GM13977 (cell line): ENCODE measurements at regions not wholly inside any gene's neighbourhood (a gene's known extent, or its start where the extent isn't known, plus 50 kb on each side); places are given as distances from the start of the nearest gene placed in this dataset.
"Not testable (repeated sequence)": the region's sequence is repeated elsewhere in the genome, so short reads cannot be mapped to it uniquely, and the experiment has no call there.

Source experiments
- DNase-seq: peaks from one replicate; pipeline ENCODE4 v3.0.0; 2012; ENCODE audit warnings: low spot score
- in situ Hi-C: fragments of 300-500 bp; cut with MboI; formaldehyde crosslinking; loops from one replicate; pipeline ENCODE4 v1.12.0; 2022; ENCODE audit warnings: low sequenced_read_pairs, low pct_unique_long_range_greater_than_20kb, mixed read lengths, inconsistent platforms; ENCODE audit not compliant: unreplicated experiment
- TF ChIP-seq, protein P1 (sequence below): IDR thresholded peaks from 2 replicates; pipeline ENCODE4 v1.5.1; 2012; ENCODE audit warnings: mild to moderate bottlenecking, control low read depth; ENCODE audit not compliant: insufficient read depth; ENCODE audit errors: extremely low read depth, missing control alignments

DNA sequence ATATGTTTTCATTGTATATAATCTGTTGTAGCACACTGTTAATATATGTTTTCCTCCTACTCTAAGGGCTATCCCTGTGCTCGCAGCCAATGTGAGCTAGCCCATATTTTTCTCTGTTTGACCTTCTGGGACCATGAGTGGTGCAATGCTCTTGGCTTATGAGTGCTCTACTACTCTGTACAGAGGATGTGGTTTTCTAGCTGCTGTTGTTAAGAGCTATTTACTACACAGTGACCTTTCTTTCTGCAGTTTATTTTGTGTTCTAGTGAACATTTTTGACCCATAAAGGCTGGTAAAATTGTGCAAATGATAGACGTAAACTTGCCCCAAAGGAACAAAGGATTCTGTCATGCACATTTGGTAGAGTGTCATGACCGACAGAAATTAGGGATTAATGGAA lies 84.1 kb upstream of the CPHXL start:
- no peak for DNase-seq
- in situ Hi-C loops, result no loop called here

DNA sequence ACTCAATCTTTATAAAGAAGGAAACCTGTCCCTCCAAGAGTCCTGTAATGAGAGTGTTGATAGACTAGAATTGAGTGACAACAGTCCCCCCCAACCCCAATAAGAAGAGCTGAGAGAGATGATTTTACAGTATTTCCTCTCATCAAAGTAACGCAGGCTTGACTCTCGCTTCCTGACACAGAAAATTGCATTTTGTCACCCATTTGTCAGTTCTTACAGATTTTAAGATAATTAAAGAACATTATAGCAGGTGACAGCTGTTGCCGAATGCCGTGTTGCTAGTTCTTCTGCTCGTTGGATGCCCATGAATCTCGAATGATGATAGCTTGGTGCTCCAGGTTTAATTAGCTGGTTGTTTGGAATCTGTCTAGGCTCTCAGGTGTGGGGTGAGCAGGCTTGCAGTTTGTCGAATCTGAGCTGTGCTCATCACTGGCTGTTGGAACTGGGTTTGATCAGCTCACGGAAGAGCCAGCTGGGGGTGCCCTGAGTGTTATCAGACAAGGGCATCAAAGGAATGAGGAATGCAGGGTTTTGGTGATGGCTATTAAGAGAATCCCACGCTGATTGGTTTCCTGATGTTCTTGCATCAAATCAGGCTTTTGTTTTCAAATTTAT lies 84.8 kb upstream of the CPHXL start:
- TF ChIP-seq, protein P1, sequence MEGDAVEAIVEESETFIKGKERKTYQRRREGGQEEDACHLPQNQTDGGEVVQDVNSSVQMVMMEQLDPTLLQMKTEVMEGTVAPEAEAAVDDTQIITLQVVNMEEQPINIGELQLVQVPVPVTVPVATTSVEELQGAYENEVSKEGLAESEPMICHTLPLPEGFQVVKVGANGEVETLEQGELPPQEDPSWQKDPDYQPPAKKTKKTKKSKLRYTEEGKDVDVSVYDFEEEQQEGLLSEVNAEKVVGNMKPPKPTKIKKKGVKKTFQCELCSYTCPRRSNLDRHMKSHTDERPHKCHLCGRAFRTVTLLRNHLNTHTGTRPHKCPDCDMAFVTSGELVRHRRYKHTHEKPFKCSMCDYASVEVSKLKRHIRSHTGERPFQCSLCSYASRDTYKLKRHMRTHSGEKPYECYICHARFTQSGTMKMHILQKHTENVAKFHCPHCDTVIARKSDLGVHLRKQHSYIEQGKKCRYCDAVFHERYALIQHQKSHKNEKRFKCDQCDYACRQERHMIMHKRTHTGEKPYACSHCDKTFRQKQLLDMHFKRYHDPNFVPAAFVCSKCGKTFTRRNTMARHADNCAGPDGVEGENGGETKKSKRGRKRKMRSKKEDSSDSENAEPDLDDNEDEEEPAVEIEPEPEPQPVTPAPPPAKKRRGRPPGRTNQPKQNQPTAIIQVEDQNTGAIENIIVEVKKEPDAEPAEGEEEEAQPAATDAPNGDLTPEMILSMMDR, result no peak
- DNase-seq, result no peak
- in situ Hi-C loops, result no loop called here

More for the DNA sequence above, 84.1 kb upstream of the CPHXL start:
- TF ChIP-seq, protein P1, result no peak

GRCh38 chr16:75818491-75818890 lies 92.2 kb upstream of the CPHXL start:
- DNase-seq, result no peak
- in situ Hi-C loops, result no loop called here
- TF ChIP-seq, protein P1, result no peak

GRCh38 chr16:75820672-75821071 lies 94.4 kb upstream of the CPHXL start:
- TF ChIP-seq, protein P1, result no peak
- in situ Hi-C loops, result no loop called here
- no peak for DNase-seq

DNA sequence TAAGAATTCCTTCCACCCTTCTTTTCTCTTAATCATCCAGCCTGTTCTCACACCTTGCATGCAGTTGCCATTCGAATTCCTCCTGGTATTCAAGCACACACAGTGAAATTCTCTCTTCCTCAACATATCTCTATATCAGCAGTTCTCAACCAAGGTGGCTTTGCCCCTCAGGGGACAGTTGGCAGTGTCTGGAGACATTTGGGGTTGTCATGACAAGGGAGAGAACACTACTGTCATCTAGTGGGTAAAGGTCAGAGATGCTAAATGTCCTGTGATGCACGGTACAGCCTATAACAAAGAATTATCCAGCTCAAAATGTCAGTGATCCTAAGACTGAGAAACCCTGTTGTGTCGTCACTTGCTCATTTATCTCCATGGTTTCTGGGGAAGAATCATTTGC lies 94.8 kb upstream of the CPHXL start:
- in situ Hi-C loops, result no loop called here
- no peak for DNase-seq
- TF ChIP-seq, protein P1, result no peak

GRCh38 chr16:75825750-75826149 lies 99.5 kb upstream of the CPHXL start:
- DNase-seq, in situ Hi-C loops: not testable (repeated sequence)

DNA sequence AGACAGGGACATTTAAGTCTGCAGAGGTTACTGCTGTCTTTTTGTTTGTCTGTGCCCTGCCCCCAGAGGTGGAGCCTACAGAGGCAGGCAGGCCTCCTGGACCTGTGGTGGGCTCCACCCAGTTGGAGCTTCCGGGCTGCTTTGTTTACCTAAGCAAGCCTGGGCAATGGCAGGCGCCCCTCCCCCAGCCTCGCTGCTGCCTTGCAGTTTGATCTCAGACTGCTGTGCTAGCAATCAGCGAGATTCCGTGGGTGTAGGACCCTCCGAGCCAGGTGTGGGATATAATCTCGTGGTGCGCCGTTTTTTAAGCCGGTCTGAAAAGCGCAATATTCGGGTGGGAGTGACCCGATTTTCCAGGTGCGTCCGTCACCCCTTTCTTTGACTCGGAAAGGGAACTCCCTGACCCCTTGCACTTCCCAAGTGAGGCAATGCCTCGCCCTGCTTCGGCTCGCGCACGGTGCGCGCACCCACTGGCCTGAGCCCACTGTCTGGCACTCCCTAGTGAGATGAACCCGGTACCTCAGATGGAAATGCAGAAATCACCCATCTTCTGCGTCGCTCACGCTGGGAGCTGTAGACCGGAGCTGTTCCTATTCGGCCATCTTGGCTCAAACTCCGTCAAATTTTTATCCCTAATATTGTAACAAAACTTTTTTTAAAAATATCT lies 101.2 kb upstream of the CPHXL start:
- in situ Hi-C loops, DNase-seq: not testable (repeated sequence)

- in situ Hi-C loops, DNase-seq: not testable (repeated sequence)
These were observed 107.1 kb upstream of the CPHXL start for GRCh38 chr16:75833385-75833784.
